ENCODE measurements at regions not wholly inside any gene's neighbourhood (a gene's known extent, or its start where the extent isn't known, plus 50 kb on each side); places are given as distances from the start of the nearest gene placed in this dataset.
"Not testable (repeated sequence)": the region's sequence is repeated elsewhere in the genome, so short reads cannot be mapped to it uniquely, and the experiment has no call there.

- WGBS (ENCODE audit: insufficient coverage), result no CpG with 5 or more reads among the region's 2 CpGs
- Histone ChIP-seq H3K27me3 (ENCODE audit: control insufficient read depth, insufficient read depth, low read length) (no peaks in the 10 kb centered on the region), H3K36me3 (ENCODE audit: control insufficient read depth, insufficient read depth, low read length) (no peaks in the 10 kb centered on the region), H3K4me3 (ENCODE audit: low read length) (no peak overlapping the region), H3K9me3 (replicated peaks; ENCODE audit: control insufficient read depth, low read depth, low read length) (peaks cover under 1% of the 10 kb centered on the region), H3K4me1 (ENCODE audit: control insufficient read depth, insufficient read depth, low read length) (no peaks in the 10 kb centered on the region), H3K27ac (ENCODE audit: low read length) (no peak overlapping the region)
- DNase-seq, result no peak
Measured at GRCh38 chr3:166706094-166706493, 674.0 kb downstream of the ZBBX start.

GRCh38 chr3:166697495-166697894 lies 682.6 kb downstream of the ZBBX start:
- Histone ChIP-seq H3K4me1 (ENCODE audit: control insufficient read depth, insufficient read depth, low read length) (no peaks in the 10 kb centered on the region), H3K36me3 (ENCODE audit: control insufficient read depth, insufficient read depth, low read length) (no peaks in the 10 kb centered on the region), H3K27me3 (ENCODE audit: control insufficient read depth, insufficient read depth, low read length) (no peaks in the 10 kb centered on the region), H3K27ac (ENCODE audit: low read length) (no peak overlapping the region), H3K9me3 (replicated peaks; ENCODE audit: control insufficient read depth, low read depth, low read length) (peaks cover 2% of the 10 kb centered on the region), H3K4me3 (ENCODE audit: low read length) (no peak overlapping the region)
- WGBS (ENCODE audit: insufficient coverage), result no CpG with 5 or more reads among the region's 1 CpG
- DNase-seq, result no peak

GRCh38 chr3:166696103-166696502 lies 684.0 kb downstream of the ZBBX start:
- WGBS (ENCODE audit: insufficient coverage), result no CpG with 5 or more reads among the region's 2 CpGs
- H3K36me3 ChIP-seq (ENCODE audit: control insufficient read depth, insufficient read depth, low read length), result no peaks in the 10 kb centered on the region
- no peak overlapping the region for H3K4me3 ChIP-seq (ENCODE audit: low read length)
- H3K4me1 ChIP-seq (ENCODE audit: control insufficient read depth, insufficient read depth, low read length), result no peaks in the 10 kb centered on the region
- peaks cover 2% of the 10 kb centered on the region for H3K9me3 ChIP-seq (replicated peaks; ENCODE audit: control insufficient read depth, low read depth, low read length)
- H3K27me3 ChIP-seq (ENCODE audit: control insufficient read depth, insufficient read depth, low read length), result no peaks in the 10 kb centered on the region
- H3K27ac ChIP-seq (ENCODE audit: low read length), result no peak overlapping the region
- no peak for DNase-seq

- H3K36me3 ChIP-seq (ENCODE audit: control insufficient read depth, insufficient read depth, low read length), result no peaks in the 10 kb centered on the region
- H3K9me3 ChIP-seq (replicated peaks; ENCODE audit: control insufficient read depth, low read depth, low read length), result no peaks in the 10 kb centered on the region
- H3K4me3 ChIP-seq (ENCODE audit: low read length), result no peak overlapping the region
- no peak for DNase-seq
- no CpG with 5 or more reads among the region's 1 CpG for WGBS (ENCODE audit: insufficient coverage)
- no peaks in the 10 kb centered on the region for H3K27me3 ChIP-seq (ENCODE audit: control insufficient read depth, insufficient read depth, low read length)
- H3K4me1 ChIP-seq (ENCODE audit: control insufficient read depth, insufficient read depth, low read length), result no peaks in the 10 kb centered on the region
- H3K27ac ChIP-seq (ENCODE audit: low read length), result no peak overlapping the region
Measured at GRCh38 chr3:166688665-166689064, 691.4 kb downstream of the ZBBX start.

- no peaks in the 10 kb centered on the region for H3K27me3 ChIP-seq (ENCODE audit: control insufficient read depth, insufficient read depth, low read length)
- WGBS (ENCODE audit: insufficient coverage), result no CpG with 5 or more reads among the region's 1 CpG
- H3K4me3 ChIP-seq (ENCODE audit: low read length), result no peak overlapping the region
- H3K4me1 ChIP-seq (ENCODE audit: control insufficient read depth, insufficient read depth, low read length), result no peaks in the 10 kb centered on the region
- H3K9me3 ChIP-seq (replicated peaks; ENCODE audit: control insufficient read depth, low read depth, low read length), result no peaks in the 10 kb centered on the region
- DNase-seq, result no peak
- no peaks in the 10 kb centered on the region for H3K36me3 ChIP-seq (ENCODE audit: control insufficient read depth, insufficient read depth, low read length)
- no peak overlapping the region for H3K27ac ChIP-seq (ENCODE audit: low read length)
Measured at GRCh38 chr3:166685246-166685645, 694.9 kb downstream of the ZBBX start.

GRCh38 chr3:166684077-166684476 lies 696.0 kb downstream of the ZBBX start:
- WGBS (ENCODE audit: insufficient coverage), result 100% methylated on average over 3 of the region's 5 CpGs
- H3K9me3 ChIP-seq (replicated peaks; ENCODE audit: control insufficient read depth, low read depth, low read length); DNase-seq; H3K36me3 ChIP-seq (ENCODE audit: control insufficient read depth, insufficient read depth, low read length); H3K4me3 ChIP-seq (ENCODE audit: low read length); H3K27ac ChIP-seq (ENCODE audit: low read length); H3K4me1 ChIP-seq (ENCODE audit: control insufficient read depth, insufficient read depth, low read length); H3K27me3 ChIP-seq (ENCODE audit: control insufficient read depth, insufficient read depth, low read length): not testable (repeated sequence)

- H3K36me3 ChIP-seq (ENCODE audit: control insufficient read depth, insufficient read depth, low read length), result no peaks in the 10 kb centered on the region
- H3K9me3 ChIP-seq (replicated peaks; ENCODE audit: control insufficient read depth, low read depth, low read length), result no peaks in the 10 kb centered on the region
- no peaks in the 10 kb centered on the region for H3K4me1 ChIP-seq (ENCODE audit: control insufficient read depth, insufficient read depth, low read length)
- H3K4me3 ChIP-seq (ENCODE audit: low read length), result no peak overlapping the region
- no peaks in the 10 kb centered on the region for H3K27me3 ChIP-seq (ENCODE audit: control insufficient read depth, insufficient read depth, low read length)
- H3K27ac ChIP-seq (ENCODE audit: low read length), result no peak overlapping the region
- DNase-seq, result no peak
Measured at GRCh38 chr3:166669781-166670180, 710.3 kb downstream of the ZBBX start.

GRCh38 chr3:166663194-166663593 lies 716.9 kb downstream of the ZBBX start:
- 17% methylated on average over 1 of the region's 1 CpG for WGBS (ENCODE audit: insufficient coverage)
- no peaks in the 10 kb centered on the region for H3K36me3 ChIP-seq (ENCODE audit: control insufficient read depth, insufficient read depth, low read length)
- H3K9me3 ChIP-seq (replicated peaks; ENCODE audit: control insufficient read depth, low read depth, low read length), result peaks cover 3% of the 10 kb centered on the region
- no peaks in the 10 kb centered on the region for H3K27me3 ChIP-seq (ENCODE audit: control insufficient read depth, insufficient read depth, low read length)
- H3K4me1 ChIP-seq (ENCODE audit: control insufficient read depth, insufficient read depth, low read length), result no peaks in the 10 kb centered on the region
- H3K27ac ChIP-seq (ENCODE audit: low read length), result no peak overlapping the region
- no peak for DNase-seq
- no peak overlapping the region for H3K4me3 ChIP-seq (ENCODE audit: low read length)

GRCh38 chr3:166661621-166662020 lies 718.5 kb downstream of the ZBBX start:
- DNase-seq, result no peak
- no peak overlapping the region for H3K27ac ChIP-seq (ENCODE audit: low read length)
- H3K4me1 ChIP-seq (ENCODE audit: control insufficient read depth, insufficient read depth, low read length), result no peaks in the 10 kb centered on the region
- H3K9me3 ChIP-seq (replicated peaks; ENCODE audit: control insufficient read depth, low read depth, low read length), result peaks cover 3% of the 10 kb centered on the region
- H3K36me3 ChIP-seq (ENCODE audit: control insufficient read depth, insufficient read depth, low read length), result no peaks in the 10 kb centered on the region
- no peak overlapping the region for H3K4me3 ChIP-seq (ENCODE audit: low read length)
- no peaks in the 10 kb centered on the region for H3K27me3 ChIP-seq (ENCODE audit: control insufficient read depth, insufficient read depth, low read length)
- WGBS (ENCODE audit: insufficient coverage), result no CpG with 5 or more reads among the region's 1 CpG

GRCh38 chr3:166660962-166661361 lies 719.1 kb downstream of the ZBBX start:
- DNase-seq, result no peak
- no peak overlapping the region for H3K27ac ChIP-seq (ENCODE audit: low read length)
- no peak overlapping the region for H3K4me3 ChIP-seq (ENCODE audit: low read length)
- peaks cover 3% of the 10 kb centered on the region for H3K9me3 ChIP-seq (replicated peaks; ENCODE audit: control insufficient read depth, low read depth, low read length)
- no peaks in the 10 kb centered on the region for H3K27me3 ChIP-seq (ENCODE audit: control insufficient read depth, insufficient read depth, low read length)
- no peaks in the 10 kb centered on the region for H3K4me1 ChIP-seq (ENCODE audit: control insufficient read depth, insufficient read depth, low read length)
- H3K36me3 ChIP-seq (ENCODE audit: control insufficient read depth, insufficient read depth, low read length), result no peaks in the 10 kb centered on the region

GRCh38 chr3:166637984-166638530 lies 742.0 kb downstream of the ZBBX start:
- DNase-seq, result no peak
- no peaks in the 10 kb centered on the region for H3K4me1 ChIP-seq (ENCODE audit: control insufficient read depth, insufficient read depth, low read length)
- no peaks in the 10 kb centered on the region for H3K9me3 ChIP-seq (replicated peaks; ENCODE audit: control insufficient read depth, low read depth, low read length)
- no peak overlapping the region for H3K4me3 ChIP-seq (ENCODE audit: low read length)
- WGBS (ENCODE audit: insufficient coverage), result 95% methylated on average over 2 of the region's 3 CpGs
- no peak overlapping the region for H3K27ac ChIP-seq (ENCODE audit: low read length)
- no peaks in the 10 kb centered on the region for H3K36me3 ChIP-seq (ENCODE audit: control insufficient read depth, insufficient read depth, low read length)
- H3K27me3 ChIP-seq (ENCODE audit: control insufficient read depth, insufficient read depth, low read length), result no peaks in the 10 kb centered on the region

All from muscle of leg (tissue), 3 donors.